Neural cell (in vitro differentiated cells): ENCODE measurements at regions not wholly inside any gene's neighbourhood (a gene's known extent, or its start where the extent isn't known, plus 50 kb on each side); places are given as distances from the start of the nearest gene placed in this dataset.

Source experiments
- H2AFZ ChIP-seq: fragments of 200-600, 300-800 bp; sonication (generic), shearing (Covaris generic); 2 replicates; pipeline ENCODE4 v1.6.0; 2014; ENCODE audit warnings: low read depth, mild to moderate bottlenecking, antibody characterized with exemption, low read length, moderate library complexity
- H3F3A ChIP-seq: fragments of 200-600 bp; shearing (Covaris generic); 2 replicates; pipeline ENCODE4 v1.6.1; 2016; ENCODE audit warnings: mild to moderate bottlenecking, moderate library complexity, mixed read lengths, antibody characterized with exemption, low read length; ENCODE audit not compliant: insufficient read depth, poor library complexity, severe bottlenecking
- H3K27ac ChIP-seq: fragments of 200-600, 300-800 bp; sonication (generic), shearing (Covaris generic); 2 replicates; pipeline ENCODE4 v1.5.1; 2014; ENCODE audit warnings: mild to moderate bottlenecking, low read length, moderate library complexity
- H3K27me3 ChIP-seq: fragments of 300-800, 200-600 bp; sonication (generic), shearing (Covaris generic); 2 replicates; pipeline ENCODE4 v1.6.0; 2014; ENCODE audit warnings: mild to moderate bottlenecking, low read depth, low read length, moderate library complexity; ENCODE audit not compliant: insufficient read depth
- H3K36me3 ChIP-seq: fragments of 300-800, 200-600 bp; sonication (generic), shearing (Covaris generic); 2 replicates; pipeline ENCODE4 v1.5.1; 2014; ENCODE audit warnings: mild to moderate bottlenecking, antibody characterized with exemption, low read length, moderate library complexity; ENCODE audit not compliant: insufficient read depth
- H3K4me2 ChIP-seq: fragments of 300-800, 200-600 bp; sonication (generic), shearing (Covaris generic); 2 replicates; pipeline ENCODE4 v1.6.0; 2014; ENCODE audit warnings: mild to moderate bottlenecking, low read length
- H3K4me3 ChIP-seq: fragments of 300-800, 200-600 bp; sonication (generic), shearing (Covaris generic); 2 replicates; pipeline ENCODE4 v1.5.1; 2014; ENCODE audit warnings: mild to moderate bottlenecking, low read length, moderate library complexity
- H3K79me2 ChIP-seq: fragments of 200-600 bp; shearing (Covaris generic); replicated peaks from 2 replicates; pipeline ENCODE4 v1.6.0; 2014; ENCODE audit warnings: mild to moderate bottlenecking, low read length, moderate library complexity; ENCODE audit not compliant: insufficient read depth
- H3K9ac ChIP-seq: fragments of 300-800, 200-600 bp; sonication (generic), shearing (Covaris generic); 2 replicates; pipeline ENCODE4 v1.6.1; 2016; ENCODE audit warnings: mild to moderate bottlenecking, low read length, mixed read lengths
- H3K9me2 ChIP-seq: fragments of 200-600 bp; shearing (Covaris generic); 2 replicates; pipeline ENCODE4 v1.6.1; 2016; ENCODE audit warnings: mild to moderate bottlenecking, low read length, mixed read lengths; ENCODE audit not compliant: insufficient read depth
- H3K9me3 ChIP-seq: fragments of 200-600, 300-800 bp; sonication (generic), shearing (Covaris generic); 2 replicates; pipeline ENCODE4 v1.6.1; 2016; ENCODE audit warnings: mild to moderate bottlenecking, mixed run types, low read length, moderate library complexity, mixed read lengths
- H4K20me1 ChIP-seq: fragments of 200-600 bp; shearing (Covaris generic); 2 replicates; pipeline ENCODE4 v1.6.1; 2016; ENCODE audit warnings: mild to moderate bottlenecking, mixed run types; ENCODE audit not compliant: insufficient read depth
- CTCF ChIP-seq: fragments of 450-650 bp; IDR thresholded peaks from 2 replicates; pipeline ENCODE4 v1.5.1; 2014; ENCODE audit warnings: antibody characterized with exemption, mild to moderate bottlenecking, moderate library complexity; ENCODE audit not compliant: poor library complexity, severe bottlenecking
- EP300 ChIP-seq: fragments of 450-650 bp; conservative IDR thresholded peaks from 2 replicates; pipeline ENCODE4 v1.6.1; 2014; ENCODE audit warnings: antibody characterized with exemption, mild to moderate bottlenecking, moderate library complexity; ENCODE audit not compliant: poor library complexity, severe bottlenecking
- EZH2 ChIP-seq: fragments of 200-600, 300-800 bp; shearing (Covaris generic), sonication (generic); IDR thresholded peaks from 2 replicates; pipeline ENCODE4 v1.6.1; 2014; ENCODE audit warnings: antibody characterized with exemption, low read length, borderline replicate concordance, mild to moderate bottlenecking; ENCODE audit not compliant: insufficient read depth, poor library complexity, severe bottlenecking
- MXI1 ChIP-seq: fragments of 450-650 bp; conservative IDR thresholded peaks from 2 replicates; pipeline ENCODE4 v1.6.1; 2014; ENCODE audit warnings: antibody characterized with exemption, mild to moderate bottlenecking; ENCODE audit not compliant: poor library complexity, severe bottlenecking
- POLR2AphosphoS5 ChIP-seq: IDR thresholded peaks from 2 replicates; pipeline ENCODE4 v1.6.1; 2012
- RAD21 ChIP-seq: fragments of 450-650 bp; conservative IDR thresholded peaks from 2 replicates; pipeline ENCODE4 v1.6.1; 2014; ENCODE audit warnings: antibody characterized with exemption, mild to moderate bottlenecking, moderate library complexity
- REST ChIP-seq: IDR thresholded peaks from 2 replicates; pipeline ENCODE4 v1.6.1; 2012; ENCODE audit warnings: borderline replicate concordance
- SMC3 ChIP-seq: fragments of 450-650 bp; conservative IDR thresholded peaks from 2 replicates; pipeline ENCODE4 v1.6.1; 2014; ENCODE audit warnings: antibody characterized with exemption, mild to moderate bottlenecking, moderate library complexity; ENCODE audit not compliant: poor library complexity
- TAF1 ChIP-seq: IDR thresholded peaks from 2 replicates; pipeline ENCODE4 v1.6.1; 2012; ENCODE audit warnings: low read depth

GRCh38 chr4:31692399-31692940 lies 972.3 kb downstream of the PCDH7 start:
- Histone ChIP-seq H3K9me2 (no peaks in the 10 kb centered on the region), H3K27ac (no peak overlapping the region), H2AFZ (no peak overlapping the region), H3K36me3 (no peaks in the 10 kb centered on the region), H3K4me3 (no peak overlapping the region), H3K4me2 (no peak overlapping the region), H4K20me1 (no peaks in the 10 kb centered on the region), H3K27me3 (no peaks in the 10 kb centered on the region), H3K79me2 (no peaks in the 10 kb centered on the region), H3F3A (no peaks in the 10 kb centered on the region), H3K9me3 (no peaks in the 10 kb centered on the region), H3K9ac (no peak overlapping the region)
- TF ChIP-seq EZH2 (no peak), RAD21 (no peak), POLR2AphosphoS5 (no peak), MXI1 (no peak), TAF1 (no peak), EP300 (no peak), CTCF (no peak), SMC3 (no peak), REST (no peak)

GRCh38 chr4:31701256-31701655 lies 981.1 kb downstream of the PCDH7 start:
- Histone ChIP-seq H3K27ac (no peak overlapping the region), H3K27me3 (no peaks in the 10 kb centered on the region), H3K4me3 (no peak overlapping the region), H2AFZ (no peak overlapping the region), H4K20me1 (no peaks in the 10 kb centered on the region), H3K9me2 (no peaks in the 10 kb centered on the region), H3K9me3 (no peaks in the 10 kb centered on the region), H3K36me3 (no peaks in the 10 kb centered on the region), H3K4me2 (no peak overlapping the region), H3F3A (no peaks in the 10 kb centered on the region), H3K79me2 (no peaks in the 10 kb centered on the region), H3K9ac (no peak overlapping the region)
- TF ChIP-seq RAD21: no peak
- TF ChIP-seq EP300: no peak
- TF ChIP-seq POLR2AphosphoS5: no peak
- no peak for TF ChIP-seq REST
- no peak for TF ChIP-seq TAF1
- TF ChIP-seq EZH2: no peak
- TF ChIP-seq CTCF: no peak
- no peak for TF ChIP-seq MXI1
- no peak for TF ChIP-seq SMC3
